MM.1S (cell line): ENCODE measurements at regions not wholly inside any gene's neighbourhood (a gene's known extent, or its start where the extent isn't known, plus 50 kb on each side); places are given as distances from the start of the nearest gene placed in this dataset.

Experiments used
- DNase-seq: peaks from one replicate; pipeline ENCODE4 v3.0.0-alpha.2; 2015
- H2AFZ ChIP-seq: fragments of 300-600 bp; sonication (generic); 2 replicates; pipeline ENCODE4 v1.6.0; 2016; ENCODE audit warnings: antibody characterized with exemption, low read length
- H3F3A ChIP-seq: fragments of 300-600 bp; sonication (generic); 2 replicates; pipeline ENCODE4 v1.6.1; 2016; ENCODE audit warnings: mild to moderate bottlenecking, antibody characterized with exemption, low read length, moderate library complexity, mixed read lengths; ENCODE audit not compliant: insufficient read depth
- H3K27ac ChIP-seq: fragments of 300-600 bp; sonication (generic); 2 replicates; pipeline ENCODE4 v1.5.1; 2016; ENCODE audit warnings: mild to moderate bottlenecking, low read length
- H3K27me3 ChIP-seq: fragments of 300-600 bp; sonication (generic); replicated peaks from 2 replicates; pipeline ENCODE4 v1.6.0; 2016; ENCODE audit warnings: low read length; ENCODE audit not compliant: insufficient read depth
- H3K36me3 ChIP-seq: fragments of 300-600 bp; sonication (generic); replicated peaks from 2 replicates; pipeline ENCODE4 v1.6.1; 2016; ENCODE audit warnings: mild to moderate bottlenecking, low read length, mixed read lengths; ENCODE audit not compliant: insufficient read depth
- H3K4me1 ChIP-seq: fragments of 300-600 bp; sonication (generic); 2 replicates; pipeline ENCODE4 v1.6.1; 2016; ENCODE audit warnings: low read length, mixed read lengths
- H3K4me2 ChIP-seq: fragments of 300-600 bp; sonication (generic); 2 replicates; pipeline ENCODE4 v1.6.0; 2016; ENCODE audit warnings: low read depth, low read length
- H3K4me3 ChIP-seq: fragments of 300-600 bp; sonication (generic); 2 replicates; pipeline ENCODE4 v1.5.1; 2016; ENCODE audit warnings: low read length, mixed read lengths
- H3K79me2 ChIP-seq: fragments of 300-600 bp; sonication (generic); 2 replicates; pipeline ENCODE4 v1.6.1; 2016; ENCODE audit warnings: mixed run types, low read length, mixed read lengths
- H3K9ac ChIP-seq: fragments of 300-600 bp; sonication (generic); 2 replicates; pipeline ENCODE4 v1.6.1; 2016; ENCODE audit warnings: low read length, mixed read lengths
- H3K9me2 ChIP-seq: fragments of 300-600 bp; sonication (generic); replicated peaks from 2 replicates; pipeline ENCODE4 v1.6.1; 2016; ENCODE audit warnings: mild to moderate bottlenecking, low read length, mixed read lengths; ENCODE audit not compliant: insufficient read depth
- H3K9me3 ChIP-seq: fragments of 300-600 bp; sonication (generic); replicated peaks from 2 replicates; pipeline ENCODE4 v1.6.1; 2016; ENCODE audit warnings: mild to moderate bottlenecking, low read length, mixed read lengths; ENCODE audit not compliant: insufficient read depth
- H4K20me1 ChIP-seq: fragments of 300-600 bp; sonication (generic); 2 replicates; pipeline ENCODE4 v1.6.1; 2016; ENCODE audit warnings: mild to moderate bottlenecking, low read length, moderate library complexity, mixed read lengths; ENCODE audit not compliant: insufficient read depth
- CTCF ChIP-seq: fragments of 300-600 bp; sonication (generic); IDR thresholded peaks from 2 replicates; pipeline ENCODE4 v1.5.1; 2016; ENCODE audit warnings: antibody characterized with exemption, low read length, mixed read lengths
- EZH2 ChIP-seq: fragments of 300-600 bp; sonication (generic); optimal IDR thresholded peaks from 2 replicates; pipeline ENCODE3; 2017; ENCODE audit warnings: low read depth, mild to moderate bottlenecking, antibody characterized with exemption, low read length, mixed read lengths
- EZH2phosphoT487 ChIP-seq: fragments of 300-600 bp; sonication (generic); IDR thresholded peaks from 2 replicates; pipeline ENCODE4 v1.6.1; 2018; ENCODE audit warnings: antibody characterized with exemption, low read length

GRCh38 chr2:191601060-191601459, 76.9 kb upstream of the NABP1 start:
- Histone ChIP-seq H3K4me1 (no peaks in the 10 kb centered on the region), H3K36me3 (no peaks in the 10 kb centered on the region), H2AFZ (no peak overlapping the region), H3K9ac (no peak overlapping the region), H4K20me1 (no peaks in the 10 kb centered on the region), H3K27me3 (no peaks in the 10 kb centered on the region), H3K9me2 (no peaks in the 10 kb centered on the region), H3K79me2 (no peaks in the 10 kb centered on the region), H3K27ac (no peak overlapping the region), H3K4me2 (no peak overlapping the region), H3K9me3 (no peaks in the 10 kb centered on the region), H3K4me3 (no peak overlapping the region), H3F3A (no peaks in the 10 kb centered on the region)
- no peak for TF ChIP-seq EZH2phosphoT487
- no peak for TF ChIP-seq CTCF
- no peak for TF ChIP-seq EZH2
- DNase-seq: no peak

GRCh38 chr2:191604154-191604553, 73.8 kb upstream of the NABP1 start:
- Histone ChIP-seq H3K9ac (no peak overlapping the region), H2AFZ (no peak overlapping the region)

GRCh38 chr2:191607096-191607495, 70.8 kb upstream of the NABP1 start:
- Histone ChIP-seq H4K20me1 (no peaks in the 10 kb centered on the region), H2AFZ (no peak overlapping the region), H3F3A (peaks cover 5% of the 10 kb centered on the region; the same call in 1 of the 2 replicates), H3K27me3 (no peaks in the 10 kb centered on the region), H3K9me3 (no peaks in the 10 kb centered on the region), H3K9me2 (no peaks in the 10 kb centered on the region), H3K9ac (no peak overlapping the region), H3K36me3 (no peaks in the 10 kb centered on the region), H3K4me1 (peaks cover 11% of the 10 kb centered on the region), H3K27ac (no peak overlapping the region), H3K4me3 (no peak overlapping the region), H3K4me2 (no peak overlapping the region), H3K79me2 (no peaks in the 10 kb centered on the region)
- TF ChIP-seq EZH2: no peak
- no peak for DNase-seq

More at GRCh38 chr2:191604154-191604553, 73.8 kb upstream of the NABP1 start:
- Histone ChIP-seq H4K20me1 (no peaks in the 10 kb centered on the region), H3K27me3 (no peaks in the 10 kb centered on the region), H3K4me3 (no peak overlapping the region), H3K27ac (no peak overlapping the region), H3K9me3 (no peaks in the 10 kb centered on the region), H3K4me1 (no peaks in the 10 kb centered on the region), H3F3A (no peaks in the 10 kb centered on the region), H3K9me2 (no peaks in the 10 kb centered on the region), H3K36me3 (no peaks in the 10 kb centered on the region), H3K79me2 (no peaks in the 10 kb centered on the region), H3K4me2 (no peak overlapping the region)
- DNase-seq: no peak
- no peak for TF ChIP-seq CTCF
- no peak for TF ChIP-seq EZH2phosphoT487
- no peak for TF ChIP-seq EZH2

GRCh38 chr2:191610756-191611155, 67.2 kb upstream of the NABP1 start:
- H3K9me3 ChIP-seq: no peaks in the 10 kb centered on the region
- no peaks in the 10 kb centered on the region for H3K9me2 ChIP-seq
- no peak overlapping the region for H2AFZ ChIP-seq
- TF ChIP-seq CTCF (no peak), EZH2phosphoT487 (no peak), EZH2 (no peak)
- no peak overlapping the region for H3K4me3 ChIP-seq
- DNase-seq: no peak
- peaks cover 11% of the 10 kb centered on the region for H3K4me1 ChIP-seq
- H3K79me2 ChIP-seq: no peaks in the 10 kb centered on the region
- H3K36me3 ChIP-seq: no peaks in the 10 kb centered on the region
- H3K4me2 ChIP-seq: no peak overlapping the region
- H3K9ac ChIP-seq: no peak overlapping the region
- H3K27ac ChIP-seq: no peak overlapping the region
- peaks cover 5% of the 10 kb centered on the region; the same call in 1 of the 2 replicates for H3F3A ChIP-seq
- H4K20me1 ChIP-seq: no peaks in the 10 kb centered on the region
- H3K27me3 ChIP-seq: no peaks in the 10 kb centered on the region
